HG02763 (cell line): ENCODE measurements at regions not wholly inside any gene's neighbourhood (a gene's known extent, or its start where the extent isn't known, plus 50 kb on each side); places are given as distances from the start of the nearest gene placed in this dataset.

Source experiments
- ATAC-seq: cut with Tn5 transposase; IDR thresholded peaks from one replicate; pipeline ENCODE4 v1.9.1; 2021; ENCODE audit warnings: mild to moderate bottlenecking, moderate library complexity; ENCODE audit not compliant: unreplicated experiment

DNA sequence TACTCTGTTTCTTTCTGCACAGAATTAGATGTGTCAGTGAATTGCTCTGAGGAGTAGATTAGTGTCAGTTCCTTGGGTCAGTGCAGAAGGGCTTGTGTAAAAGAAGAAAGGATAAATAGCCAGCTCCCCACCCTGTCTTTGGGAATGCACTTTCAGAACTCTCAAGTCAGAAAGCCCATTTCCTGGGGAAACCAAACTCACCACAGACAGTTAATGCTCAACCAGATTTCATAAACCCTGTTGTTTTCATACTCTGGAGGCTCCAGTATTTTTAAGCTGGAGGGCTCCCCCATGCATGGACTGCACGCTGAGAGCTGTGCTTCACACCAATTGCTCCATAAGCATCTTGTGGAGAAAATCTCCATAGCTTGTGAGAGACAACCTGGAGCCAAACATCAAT lies 449.7 kb downstream of the CDH26 start:
- no peak for ATAC-seq

DNA sequence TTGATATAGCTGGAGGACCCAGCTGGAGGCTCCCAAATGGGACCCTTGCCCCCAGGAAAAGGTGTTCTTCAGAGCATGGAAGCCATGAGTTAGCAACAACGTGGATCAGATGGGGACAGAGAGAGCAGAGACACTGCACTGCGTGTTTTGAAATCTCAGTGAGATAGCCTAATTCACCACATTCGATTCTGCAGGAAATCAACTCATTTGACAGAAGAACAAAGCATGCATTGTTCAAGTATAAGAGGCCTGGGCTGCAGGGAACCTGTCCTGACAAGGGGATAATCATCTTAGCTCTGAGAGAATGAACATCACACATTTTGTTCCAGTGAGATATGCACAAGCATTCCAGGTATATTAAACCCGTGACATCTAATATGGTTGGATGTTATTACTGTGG lies 450.2 kb downstream of the CDH26 start:
- no peak for ATAC-seq

DNA sequence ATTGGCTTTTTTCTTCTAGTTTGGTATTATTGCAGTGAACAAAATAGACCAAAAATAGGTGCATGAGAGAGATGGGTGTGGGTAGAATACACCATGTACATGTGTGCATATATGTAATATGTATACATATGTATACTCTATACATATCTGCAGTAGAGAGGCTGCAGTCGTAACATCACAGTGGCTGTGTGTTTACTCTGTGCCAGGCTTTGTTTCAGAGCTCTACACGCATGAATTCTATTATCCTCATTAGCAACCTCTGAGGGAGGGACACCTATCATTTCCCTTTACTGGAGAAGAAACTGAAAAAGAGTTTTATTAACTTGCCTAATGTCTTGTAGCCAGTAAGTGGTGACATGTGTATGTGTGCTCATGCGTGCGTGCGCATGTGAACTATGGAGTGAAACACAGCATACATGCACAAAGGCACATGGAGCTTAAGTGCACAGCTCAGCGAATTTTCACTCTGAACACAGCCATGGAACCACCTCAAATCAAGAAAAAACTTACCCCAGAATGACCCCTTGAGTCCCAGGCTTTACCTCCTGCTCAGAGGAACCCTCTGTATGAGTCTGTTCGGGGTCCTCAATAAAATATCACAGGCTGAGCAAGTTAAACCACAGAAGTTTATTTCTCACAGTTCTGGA lies 452.5 kb downstream of the CDH26 start:
- no peak for ATAC-seq

DNA sequence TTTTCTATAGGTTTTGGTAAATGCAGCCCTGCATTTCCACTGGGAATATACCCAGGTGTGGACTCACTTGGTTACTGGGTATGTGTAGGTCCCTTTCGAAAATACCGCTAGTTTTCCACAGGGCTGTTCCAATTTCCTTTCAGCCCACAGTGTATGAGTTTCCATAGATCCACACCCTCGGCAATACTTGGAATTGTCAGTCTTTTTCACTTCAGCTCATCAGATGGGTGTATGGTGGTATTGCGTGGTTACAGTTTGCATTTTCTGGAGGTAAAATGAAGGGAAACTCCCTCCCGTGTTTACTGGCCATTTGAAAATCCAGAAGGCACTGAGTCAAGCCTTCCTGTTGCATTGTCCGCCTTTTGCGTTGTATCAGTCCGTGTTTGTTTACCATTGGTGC lies 453.6 kb downstream of the CDH26 start:
- ATAC-seq: no peak

DNA sequence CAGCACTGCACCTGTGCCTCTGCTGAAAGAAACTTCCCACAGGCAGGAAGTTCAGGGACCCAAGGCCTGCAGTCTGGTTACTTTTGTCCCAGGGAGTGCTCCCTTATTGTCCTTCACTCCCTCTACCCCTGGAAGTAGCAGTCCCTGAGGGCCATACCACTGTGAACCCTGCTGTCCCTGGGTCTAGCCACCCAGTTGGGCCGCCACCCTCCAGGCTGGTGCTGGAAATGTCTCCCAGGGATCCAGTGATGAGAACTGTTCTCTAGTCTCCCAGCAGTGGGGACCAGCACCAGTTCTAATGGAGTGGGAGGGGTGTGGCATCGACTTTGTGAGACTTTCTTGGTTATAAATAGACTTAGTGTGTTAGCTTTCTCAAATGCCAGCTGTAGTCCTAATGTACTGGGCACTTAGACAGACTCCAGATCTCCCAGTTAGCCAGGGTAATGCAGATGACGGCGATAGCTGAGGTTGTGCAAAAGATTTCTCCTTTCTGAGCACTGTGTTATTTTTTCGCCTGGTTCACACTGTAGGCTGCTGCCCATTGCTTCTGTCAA lies 462.5 kb downstream of the CDH26 start:
- no peak for ATAC-seq

DNA sequence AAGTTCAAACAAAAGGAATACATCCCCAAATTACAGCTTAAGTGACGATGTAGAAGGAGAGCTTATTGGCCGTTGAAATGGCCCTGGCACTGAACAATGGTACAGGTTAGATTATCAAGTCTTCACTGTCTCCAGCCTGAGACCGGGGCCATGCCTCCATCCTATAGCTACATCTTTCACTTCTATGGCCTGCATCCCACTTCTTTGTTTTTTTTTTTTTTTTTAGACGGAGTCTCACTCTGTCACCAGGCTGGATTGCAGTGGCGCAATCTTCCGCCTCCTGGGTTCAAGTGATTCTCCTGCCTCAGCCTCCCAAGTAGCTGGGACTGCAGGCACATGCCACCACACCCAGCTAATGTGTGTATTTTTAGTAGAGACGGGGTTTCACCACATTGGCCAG lies 464.6 kb downstream of the CDH26 start:
- no peak for ATAC-seq

DNA sequence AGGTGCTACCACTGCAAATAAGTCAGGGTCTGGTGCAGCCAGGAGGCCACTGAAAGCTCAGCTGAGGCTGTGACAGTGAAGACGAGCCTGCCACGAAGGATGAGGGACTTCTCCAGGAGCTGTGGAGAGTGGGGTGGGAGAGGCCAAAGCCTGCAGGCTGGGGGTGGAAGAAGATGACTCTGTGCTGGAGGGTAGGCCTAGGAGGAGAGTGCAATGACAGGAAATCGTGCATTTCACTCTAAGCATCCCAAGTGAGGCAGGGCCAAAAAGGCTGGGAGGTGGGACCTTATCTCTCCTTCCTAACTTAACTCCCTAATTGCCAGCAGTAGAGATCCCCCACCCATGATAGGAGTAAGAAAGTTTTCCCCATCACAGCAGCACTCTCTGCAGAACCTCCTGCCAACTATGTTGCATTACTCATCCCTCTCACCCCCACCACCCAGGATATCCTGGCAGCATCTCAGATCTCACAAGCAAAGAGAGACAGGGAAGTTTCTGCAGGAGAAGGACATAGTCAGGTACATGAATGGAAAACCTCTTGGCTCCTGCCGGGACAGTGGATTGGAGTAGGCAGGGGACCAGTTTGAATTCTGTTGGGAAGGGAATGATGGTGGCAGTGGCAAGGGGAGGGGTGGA lies 466.2 kb downstream of the CDH26 start:
- no peak for ATAC-seq

DNA sequence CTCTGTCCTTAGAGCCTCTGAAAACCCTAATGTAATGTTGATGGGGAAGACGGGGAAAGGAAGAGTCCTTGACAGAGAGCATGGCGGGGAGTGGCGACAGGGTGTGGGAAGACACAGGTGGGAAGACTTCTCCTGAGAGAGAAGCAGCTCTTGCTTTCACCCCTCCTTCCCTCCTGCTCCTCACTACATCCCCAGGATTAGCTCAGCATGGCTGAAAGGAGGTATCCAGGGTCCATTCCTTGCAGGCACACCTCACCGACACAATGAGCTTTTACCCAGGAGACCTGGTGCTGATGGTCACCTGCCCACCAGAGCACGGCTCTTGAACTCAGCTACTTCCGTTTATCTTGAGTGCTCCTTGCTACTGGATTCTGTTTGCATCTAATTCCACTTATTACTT lies 469.3 kb downstream of the CDH26 start:
- ATAC-seq: no peak

DNA sequence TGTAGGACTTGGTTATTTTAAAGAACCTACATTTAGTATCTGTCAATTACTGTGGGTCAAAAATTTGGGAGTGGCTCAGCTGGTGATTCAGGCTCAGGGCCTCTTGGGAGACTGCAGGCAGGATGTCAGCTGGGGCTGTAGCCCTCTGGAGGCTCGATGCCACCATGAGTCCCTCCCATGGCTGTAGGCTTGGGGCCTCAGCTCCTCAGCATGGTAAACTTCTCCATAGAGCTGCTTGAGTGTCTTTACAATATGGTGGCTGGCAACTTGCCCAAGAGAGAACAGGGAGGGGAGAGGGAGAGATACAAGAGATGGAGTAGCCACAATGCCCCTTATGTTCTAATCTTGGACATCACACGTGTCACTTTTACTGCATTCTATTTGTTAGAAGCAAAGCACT lies 470.4 kb downstream of the CDH26 start:
- ATAC-seq: no peak

DNA sequence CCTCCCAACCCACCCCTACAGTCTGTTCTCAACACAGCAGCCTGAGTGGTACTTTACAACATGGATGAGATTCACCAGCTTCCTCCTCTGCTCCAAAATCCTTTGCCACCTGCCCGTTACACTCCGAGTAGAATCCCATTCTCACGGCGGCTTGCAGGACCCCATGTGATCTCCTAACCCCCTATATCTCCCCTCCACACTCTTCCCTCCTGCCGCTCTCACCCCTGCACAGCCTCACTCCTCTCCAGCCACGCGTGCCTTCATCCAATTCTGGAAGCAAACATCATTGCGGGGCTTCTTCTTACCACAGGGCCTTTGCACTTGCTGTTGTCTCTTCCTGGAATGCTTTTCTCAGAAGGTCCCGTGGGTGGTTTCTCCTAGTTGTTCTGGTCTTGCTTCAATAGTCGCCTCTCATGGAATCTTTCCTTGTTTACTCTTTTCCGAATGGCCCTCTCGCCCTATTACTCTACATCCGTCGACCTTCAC lies 472.3 kb downstream of the CDH26 start:
- ATAC-seq: no peak

DNA sequence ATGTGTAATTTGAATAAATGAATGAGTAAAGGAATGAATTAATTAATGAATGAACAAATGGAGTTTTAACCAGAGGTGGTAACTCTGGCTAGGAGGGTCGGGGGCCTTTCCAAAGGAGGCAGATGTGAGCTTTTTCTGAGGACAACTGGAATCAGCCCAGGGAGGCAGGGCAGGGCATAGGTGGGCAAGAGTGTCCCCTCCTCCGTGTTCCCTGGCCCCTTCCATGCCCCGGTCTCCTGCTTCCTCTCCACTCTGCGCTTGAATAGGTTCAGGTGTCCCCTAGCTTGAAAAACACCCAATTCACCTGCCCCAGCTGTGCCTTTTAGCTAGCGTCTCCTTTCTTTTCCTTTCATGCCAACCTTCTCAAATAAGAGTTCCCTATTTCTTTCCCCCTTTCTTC lies 473.1 kb downstream of the CDH26 start:
- ATAC-seq: no peak

DNA sequence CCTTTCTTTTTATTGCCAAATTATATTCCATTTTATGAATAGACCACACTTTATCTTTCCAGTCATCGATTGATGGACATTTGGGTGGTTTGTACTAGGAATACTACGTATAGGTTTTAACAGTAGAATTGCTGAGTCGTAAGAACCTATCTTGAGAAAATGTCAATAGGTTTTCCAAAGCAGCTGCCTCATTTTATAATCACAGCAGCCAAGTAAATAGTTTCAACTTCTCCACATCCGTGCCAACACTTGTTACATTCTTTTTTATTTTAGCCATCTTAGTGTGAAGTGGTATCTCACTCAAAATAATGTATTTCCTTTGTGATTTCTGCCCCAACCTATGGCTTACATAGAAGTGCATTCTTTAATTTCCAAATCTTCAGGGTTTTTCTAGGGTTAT lies 479.2 kb downstream of the CDH26 start:
- no peak for ATAC-seq

DNA sequence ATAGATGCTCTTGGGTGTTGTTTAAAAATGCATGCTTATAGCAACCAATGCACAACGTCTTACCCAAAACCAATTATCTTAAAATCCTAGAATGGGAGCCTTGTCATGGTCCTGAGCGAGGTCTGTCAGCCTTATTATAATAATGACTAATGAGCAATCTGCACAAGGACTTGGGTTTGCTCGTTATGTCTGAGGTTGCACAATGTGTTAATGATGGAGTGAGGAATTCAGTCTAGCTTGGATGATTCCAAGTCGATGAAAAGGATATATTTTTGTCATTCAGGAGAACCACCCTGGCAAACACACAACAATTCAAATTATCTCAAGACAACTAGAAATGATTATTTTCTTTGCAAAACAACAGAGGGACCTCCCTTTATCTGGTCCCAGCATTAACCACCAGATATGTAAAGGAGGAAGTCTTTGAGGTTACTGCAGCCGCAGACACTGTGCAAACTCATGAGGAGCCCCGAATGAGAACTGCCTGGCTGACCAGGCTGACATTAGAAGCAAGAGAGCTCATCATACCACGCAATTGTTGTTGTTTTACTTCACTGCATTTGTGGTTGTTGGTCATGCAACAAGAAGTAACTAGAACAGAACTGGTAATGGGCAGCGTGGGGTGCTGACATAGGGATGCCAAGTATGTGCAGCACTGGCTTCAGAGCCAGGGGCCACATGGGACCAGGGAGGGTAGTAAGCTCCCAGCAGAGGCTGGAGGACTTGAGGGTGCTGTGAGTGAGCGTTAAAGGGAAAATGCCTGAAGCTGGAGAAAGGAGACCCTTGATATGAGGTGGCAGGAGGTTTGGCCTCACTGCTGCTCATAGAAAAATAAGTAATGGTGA lies 488.3 kb downstream of the CDH26 start:
- ATAC-seq: no peak

DNA sequence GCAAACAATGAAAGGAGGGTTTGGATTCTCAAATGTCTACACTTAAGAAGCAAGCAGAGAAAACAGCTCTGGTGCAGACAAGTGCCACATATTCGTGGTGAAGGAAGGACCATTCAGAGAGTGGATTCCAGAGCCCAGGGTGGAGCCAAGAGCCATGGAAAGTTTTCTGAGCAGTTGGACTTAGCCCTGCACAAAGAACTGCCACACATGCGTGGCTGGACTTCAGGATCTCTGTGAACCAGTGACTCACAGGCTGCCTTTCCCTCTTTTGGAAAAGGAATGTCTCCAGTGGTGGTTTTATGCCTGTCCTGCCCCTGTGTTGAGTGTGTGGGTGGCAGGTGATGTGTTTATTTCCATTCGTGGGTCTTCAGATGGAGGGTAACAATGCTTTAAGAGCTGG lies 489.5 kb downstream of the CDH26 start:
- ATAC-seq: no peak

DNA sequence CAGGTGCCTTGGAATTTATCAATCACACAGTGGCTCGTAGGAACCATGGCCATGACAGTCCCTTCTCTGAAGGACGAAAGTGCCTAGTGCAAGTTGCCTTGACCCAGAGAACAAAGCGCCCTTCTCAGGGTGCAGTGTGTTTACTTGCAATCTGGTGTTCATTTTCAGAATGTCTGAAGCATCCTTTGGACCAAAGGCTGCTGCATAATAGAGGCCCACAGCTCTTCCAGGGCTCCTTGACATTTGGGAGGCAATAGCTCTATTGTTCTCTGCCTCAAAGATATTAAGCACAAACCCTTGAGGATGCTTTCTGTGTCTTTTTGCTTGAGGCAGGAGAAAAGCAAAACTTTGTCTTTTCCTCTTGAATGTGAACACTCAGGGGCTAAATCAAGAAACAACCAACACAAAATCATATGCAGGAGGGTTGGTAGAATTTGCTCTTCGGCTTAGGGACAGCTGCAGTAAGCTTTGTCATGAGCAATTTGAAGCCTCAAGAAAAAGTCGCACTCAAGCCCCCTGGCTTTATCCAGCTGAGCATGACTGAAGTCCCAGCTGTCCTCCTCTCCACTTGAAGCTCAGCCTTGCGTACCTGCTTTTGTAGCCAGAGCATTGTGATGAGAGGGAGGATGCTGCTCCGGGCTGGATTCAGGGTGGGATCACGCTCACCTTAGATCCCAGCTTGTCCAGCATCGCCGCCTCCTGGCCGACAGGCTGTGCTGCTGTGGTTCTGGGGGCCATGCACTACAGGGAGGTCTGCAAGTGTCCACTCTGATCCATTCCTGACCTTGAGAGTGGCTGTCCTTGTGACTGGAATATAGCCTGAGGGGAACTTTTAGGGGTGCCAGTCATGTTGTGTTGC lies 495.4 kb downstream of the CDH26 start:
- no peak for ATAC-seq

DNA sequence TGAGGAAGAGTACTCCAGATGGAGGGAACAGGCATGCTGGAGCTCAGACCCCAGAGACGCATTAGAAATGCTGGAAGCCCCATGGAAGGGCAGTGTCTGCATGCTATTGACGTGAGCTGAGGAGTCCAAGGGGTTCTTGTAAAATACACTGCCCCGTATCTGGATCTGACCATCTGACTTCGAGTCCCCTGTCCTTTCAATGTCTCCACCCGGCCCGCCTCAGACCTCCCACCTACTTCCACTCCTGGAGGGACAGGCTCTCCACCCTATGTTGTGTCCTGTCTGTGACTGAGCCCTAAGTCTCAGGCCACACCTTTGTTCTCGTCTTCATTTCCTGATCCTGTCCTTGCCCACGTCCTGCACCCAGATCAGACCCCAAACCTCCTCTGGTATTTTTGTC lies 496.3 kb downstream of the CDH26 start:
- ATAC-seq: no peak

DNA sequence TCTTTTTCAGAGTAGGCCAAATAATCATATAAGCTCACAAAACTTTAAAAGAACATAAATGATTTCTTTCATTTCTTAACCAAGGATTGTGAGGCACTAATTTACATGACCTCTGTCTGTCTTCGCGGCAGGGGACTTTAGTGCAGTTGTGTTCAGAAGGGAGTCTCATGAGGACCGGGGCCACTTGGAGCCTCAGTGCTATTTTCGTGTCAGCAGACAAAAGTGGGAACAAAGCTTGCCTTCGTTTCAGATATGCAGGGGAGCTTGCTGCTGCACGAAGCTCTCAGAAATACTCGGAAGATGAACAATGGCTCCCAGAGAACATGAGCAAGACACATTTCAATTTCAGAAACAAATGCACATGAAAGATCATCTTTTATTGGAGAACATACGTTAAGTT lies 497.0 kb downstream of the CDH26 start:
- ATAC-seq: no peak

DNA sequence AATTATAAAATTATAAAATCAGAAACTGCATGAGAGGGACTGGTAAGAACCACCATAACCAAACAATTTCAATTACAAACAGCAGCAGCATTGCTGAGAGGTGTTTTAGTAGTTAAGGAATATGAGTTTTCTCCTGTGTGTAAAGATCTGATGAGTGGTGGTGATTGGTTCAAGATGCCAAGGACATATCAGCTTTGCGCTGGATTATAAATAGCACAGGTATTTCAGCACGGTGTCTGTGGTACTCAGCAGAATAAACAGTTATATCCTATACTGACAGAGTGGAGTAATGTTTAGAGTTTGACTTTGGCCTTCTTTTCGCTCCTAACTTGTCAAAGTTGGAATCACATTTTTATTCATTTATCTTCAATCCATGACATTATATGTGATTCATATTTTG lies 501.0 kb downstream of the CDH26 start:
- ATAC-seq: no peak

DNA sequence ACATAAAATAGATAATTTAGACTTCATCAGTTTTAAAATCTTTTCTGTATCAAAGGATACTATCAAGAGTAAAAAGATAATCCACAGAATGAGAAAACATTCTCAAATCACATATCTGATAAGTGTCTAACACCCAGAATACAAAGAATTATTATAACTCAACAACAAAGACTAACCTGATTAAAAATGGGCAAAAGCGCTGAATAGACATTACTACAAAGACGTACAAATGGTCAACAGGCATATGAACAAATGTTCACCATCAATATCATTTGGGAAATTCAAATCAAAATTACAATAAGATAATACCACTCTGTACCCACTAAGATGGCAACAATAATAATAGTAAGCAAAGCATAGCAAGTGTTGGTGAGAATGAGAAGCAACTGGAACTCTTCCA lies 503.8 kb downstream of the CDH26 start:
- no peak for ATAC-seq

DNA sequence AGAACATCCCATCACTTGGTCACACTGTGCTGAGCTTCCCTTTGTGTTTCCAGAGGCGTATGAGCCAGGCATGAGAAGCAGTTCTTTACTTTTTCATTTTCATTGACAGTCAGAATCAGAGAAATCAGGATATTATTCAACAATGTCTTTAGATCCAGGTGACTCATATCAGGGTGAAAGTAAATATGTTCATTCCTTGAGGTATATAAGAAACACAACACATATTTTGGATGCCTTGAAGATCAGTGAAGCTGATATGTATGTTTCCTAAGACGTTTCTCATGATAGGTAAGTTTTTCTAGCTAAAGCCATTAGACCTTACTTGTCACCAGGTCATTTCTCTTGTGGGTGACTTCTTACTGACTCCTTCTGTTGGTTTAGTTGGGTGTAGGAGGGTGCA lies 505.6 kb downstream of the CDH26 start:
- no peak for ATAC-seq

DNA sequence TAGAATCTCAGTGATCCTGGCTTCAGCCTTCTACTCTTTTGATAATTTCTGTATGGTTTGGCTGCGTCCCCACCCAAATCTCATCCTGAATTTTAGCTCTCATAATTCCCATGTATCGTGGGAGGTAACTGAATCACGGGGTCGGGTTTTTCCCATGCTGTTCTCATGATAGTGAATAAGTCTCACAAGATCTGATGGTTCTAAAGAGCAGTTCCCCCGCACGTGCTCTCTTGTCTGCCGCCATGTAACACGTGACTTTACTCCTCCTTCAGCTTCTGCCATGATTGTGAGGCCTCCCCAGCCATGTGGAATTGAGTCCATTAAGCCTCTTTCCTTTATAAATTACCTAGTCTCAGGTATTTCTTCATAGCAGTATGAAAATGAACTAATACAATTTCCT lies 507.2 kb downstream of the CDH26 start:
- no peak for ATAC-seq
